ENCODE measurements at regions not wholly inside any gene's neighbourhood (a gene's known extent, or its start where the extent isn't known, plus 50 kb on each side); places are given as distances from the start of the nearest gene placed in this dataset.

DNA sequence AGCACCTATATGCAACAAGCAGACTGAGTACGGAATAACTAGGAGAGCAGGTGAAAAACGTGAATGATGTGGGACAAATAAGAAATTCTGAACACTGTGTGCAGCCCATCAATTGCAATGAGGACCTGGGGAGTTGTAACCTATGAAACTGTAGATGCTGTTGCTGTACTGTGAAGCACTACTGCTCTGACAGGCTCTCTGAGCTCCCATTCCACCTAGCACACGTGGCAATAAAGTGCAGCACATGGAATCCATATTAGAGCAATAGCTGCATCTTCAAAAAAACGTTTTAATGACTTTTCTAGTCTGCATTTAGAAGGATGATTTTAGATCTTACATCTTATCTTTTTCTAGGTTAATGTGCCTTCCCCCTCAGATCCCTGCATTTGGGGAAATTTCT, 748.7 kb upstream of the GOLIM4 start:
- H3K27ac ChIP-seq = no peak overlapping the region
- DNase-seq (ENCODE audit: low spot score) = no peak
- TF ChIP-seq, protein P1, sequence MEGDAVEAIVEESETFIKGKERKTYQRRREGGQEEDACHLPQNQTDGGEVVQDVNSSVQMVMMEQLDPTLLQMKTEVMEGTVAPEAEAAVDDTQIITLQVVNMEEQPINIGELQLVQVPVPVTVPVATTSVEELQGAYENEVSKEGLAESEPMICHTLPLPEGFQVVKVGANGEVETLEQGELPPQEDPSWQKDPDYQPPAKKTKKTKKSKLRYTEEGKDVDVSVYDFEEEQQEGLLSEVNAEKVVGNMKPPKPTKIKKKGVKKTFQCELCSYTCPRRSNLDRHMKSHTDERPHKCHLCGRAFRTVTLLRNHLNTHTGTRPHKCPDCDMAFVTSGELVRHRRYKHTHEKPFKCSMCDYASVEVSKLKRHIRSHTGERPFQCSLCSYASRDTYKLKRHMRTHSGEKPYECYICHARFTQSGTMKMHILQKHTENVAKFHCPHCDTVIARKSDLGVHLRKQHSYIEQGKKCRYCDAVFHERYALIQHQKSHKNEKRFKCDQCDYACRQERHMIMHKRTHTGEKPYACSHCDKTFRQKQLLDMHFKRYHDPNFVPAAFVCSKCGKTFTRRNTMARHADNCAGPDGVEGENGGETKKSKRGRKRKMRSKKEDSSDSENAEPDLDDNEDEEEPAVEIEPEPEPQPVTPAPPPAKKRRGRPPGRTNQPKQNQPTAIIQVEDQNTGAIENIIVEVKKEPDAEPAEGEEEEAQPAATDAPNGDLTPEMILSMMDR (IDR thresholded peaks at IDR 0.05) = no peak
- H3K4me3 ChIP-seq = no peak overlapping the region

GRCh38 chr3:168843481-168843880, 747.8 kb upstream of the GOLIM4 start:
- DNase-seq (ENCODE audit: low spot score) = no peak
- Histone ChIP-seq H3K27ac (no peak overlapping the region), H3K4me3 (no peak overlapping the region)
- TF ChIP-seq, protein P1 (IDR thresholded peaks at IDR 0.05) = no peak

DNA sequence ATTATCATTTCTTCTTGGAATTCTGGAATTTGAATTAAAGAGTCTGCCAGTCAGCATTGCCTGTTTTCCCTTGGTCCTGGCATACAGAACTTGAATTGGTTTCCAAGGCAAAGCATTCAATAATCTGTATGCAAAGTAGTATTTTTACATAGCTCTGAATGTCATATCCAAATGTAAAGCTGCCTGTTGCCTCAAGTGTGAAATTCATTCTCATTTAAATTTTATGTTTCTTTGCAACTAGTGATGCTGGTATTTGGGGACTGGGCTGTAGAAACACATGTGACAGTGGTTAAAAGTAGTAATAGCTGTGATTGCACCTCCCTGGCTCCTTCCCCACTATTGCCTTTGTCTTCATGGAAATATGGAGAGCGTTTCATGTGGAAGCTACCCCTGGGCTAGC, 743.9 kb upstream of the GOLIM4 start:
- TF ChIP-seq, protein P1 (IDR thresholded peaks at IDR 0.05) = no peak
- H3K27ac ChIP-seq = no peak overlapping the region
- no peak overlapping the region for H3K4me3 ChIP-seq
- no peak for DNase-seq (ENCODE audit: low spot score)

DNA sequence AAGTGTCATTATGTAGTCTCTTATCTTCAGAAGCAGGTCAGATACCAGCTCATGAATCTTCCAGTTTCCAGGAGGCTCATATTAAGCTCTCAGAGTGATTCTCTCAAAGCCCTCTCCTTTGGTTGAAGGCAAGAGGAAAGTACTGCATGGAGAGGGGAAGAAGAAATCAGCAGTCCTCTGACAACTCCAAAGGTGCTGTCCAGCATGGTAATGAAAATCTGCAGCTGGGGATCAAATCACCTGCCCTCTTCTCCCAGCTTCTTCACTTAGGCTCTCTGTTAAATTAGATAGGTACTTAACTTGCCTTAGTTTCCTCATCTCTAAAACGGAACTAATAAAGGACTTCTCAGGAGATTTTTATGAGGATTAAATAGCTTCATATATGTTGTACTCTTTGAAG, 738.8 kb upstream of the GOLIM4 start:
- no peak for DNase-seq (ENCODE audit: low spot score)
- TF ChIP-seq, protein P1 (IDR thresholded peaks at IDR 0.05) = no peak
- H3K27ac ChIP-seq = no peak overlapping the region
- no peak overlapping the region for H3K4me3 ChIP-seq

GRCh38 chr3:168828943-168829342, 733.2 kb upstream of the GOLIM4 start:
- no peak overlapping the region for H3K27ac ChIP-seq
- TF ChIP-seq, protein P1 (IDR thresholded peaks at IDR 0.05) = no peak
- DNase-seq (ENCODE audit: low spot score) = no peak
- no peak overlapping the region for H3K4me3 ChIP-seq

- TF ChIP-seq, protein P1 (IDR thresholded peaks at IDR 0.05) = no peak
- Histone ChIP-seq H3K4me3 (no peak overlapping the region), H3K27ac (no peak overlapping the region)
- DNase-seq (ENCODE audit: low spot score) = no peak
Observed at GRCh38 chr3:168828536-168828935, 732.8 kb upstream of the GOLIM4 start.

DNA sequence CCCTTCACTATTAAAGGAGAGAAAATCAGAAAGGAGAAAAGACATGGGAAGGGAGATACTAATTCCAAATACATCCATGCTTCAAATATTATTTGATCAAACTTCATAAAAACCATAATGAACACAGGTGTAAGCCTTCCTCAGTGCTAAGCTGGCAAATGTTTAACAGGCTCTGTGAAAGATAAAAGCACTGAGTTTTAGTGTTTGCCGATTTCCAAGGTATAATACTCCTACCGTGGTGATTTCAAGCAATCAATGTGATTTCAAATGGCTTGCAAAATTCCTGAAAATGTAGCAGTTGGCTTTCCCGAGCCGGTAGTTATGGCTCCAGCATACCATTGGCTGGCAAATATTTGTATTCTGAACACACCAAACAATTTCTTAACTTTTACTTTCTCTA, 732.3 kb upstream of the GOLIM4 start:
- Histone ChIP-seq H3K27ac (no peak overlapping the region), H3K4me3 (no peak overlapping the region)
- DNase-seq (ENCODE audit: low spot score) = no peak
- TF ChIP-seq, protein P1 (IDR thresholded peaks at IDR 0.05) = no peak

All from coronary artery (tissue), 2 donors.